Right cardiac atrium (tissue), 5 donors: ENCODE measurements at regions not wholly inside any gene's neighbourhood (a gene's known extent, or its start where the extent isn't known, plus 50 kb on each side); places are given as distances from the start of the nearest gene placed in this dataset.
A peak's percentile ranks its signal among the peaks of the same experiment; 100 is the strongest.

Source experiments
- ATAC-seq, 2 donors: fragments of 200-7000 bp; cut with Tn5 transposase; one replicate each; pipeline versions ENCODE4 v1.8.0 to v1.9.1; 2020; ENCODE audit warnings: moderate library complexity in 2 of 2, mild to moderate bottlenecking in 1 of 2
- DNase-seq, 3 donors: peaks; one replicate each; pipeline ENCODE4 v3.0.0-alpha.2; 2020
- H3K27ac ChIP-seq: one replicate; pipeline ENCODE4 v1.5.1; 2013; ENCODE audit warnings: mild to moderate bottlenecking, low read length, control low read depth, moderate library complexity
- H3K27me3 ChIP-seq: one replicate; pipeline ENCODE4 v1.6.1; 2013; ENCODE audit not compliant: control insufficient read depth, insufficient read depth
- H3K4me1 ChIP-seq: one replicate; pipeline ENCODE4 v1.6.1; 2013; ENCODE audit warnings: low read length; ENCODE audit not compliant: control insufficient read depth, insufficient read depth
- H3K4me3 ChIP-seq: one replicate; pipeline ENCODE4 v1.5.1; 2013; ENCODE audit warnings: low read length, control low read depth
- H3K9me3 ChIP-seq: one replicate; pipeline ENCODE4 v1.6.1; 2013; ENCODE audit warnings: low read length; ENCODE audit not compliant: control insufficient read depth
- WGBS: extraction: QIAGEN DNeasy Blood & Tissue Kit; methylation state at CpG from one replicate; pipeline ENCODE4 v1.1.7; 2013; 5-methylcytosine and 5-hydroxymethylcytosine counted together
- intact Hi-C, 4 donors: fragments of 100-400 bp; cut with DNase I; formaldehyde crosslinking; loops; one replicate each; pipeline versions ENCODE4 v1.11.0 to v1.14.0; 2022 to 2023
- donor health status: healthy with polysubstance abuse.
- donor health status: DM: no; HTN: yes; CAD: no.
- donor health status: DM: no; HTN: no; CAD: no.
- donor health status: DM: no; HTN: yes; CAD: no; lungs with severe emphysema.
- donor health status: DM: yes; HTN: yes; CAD: no.

DNA sequence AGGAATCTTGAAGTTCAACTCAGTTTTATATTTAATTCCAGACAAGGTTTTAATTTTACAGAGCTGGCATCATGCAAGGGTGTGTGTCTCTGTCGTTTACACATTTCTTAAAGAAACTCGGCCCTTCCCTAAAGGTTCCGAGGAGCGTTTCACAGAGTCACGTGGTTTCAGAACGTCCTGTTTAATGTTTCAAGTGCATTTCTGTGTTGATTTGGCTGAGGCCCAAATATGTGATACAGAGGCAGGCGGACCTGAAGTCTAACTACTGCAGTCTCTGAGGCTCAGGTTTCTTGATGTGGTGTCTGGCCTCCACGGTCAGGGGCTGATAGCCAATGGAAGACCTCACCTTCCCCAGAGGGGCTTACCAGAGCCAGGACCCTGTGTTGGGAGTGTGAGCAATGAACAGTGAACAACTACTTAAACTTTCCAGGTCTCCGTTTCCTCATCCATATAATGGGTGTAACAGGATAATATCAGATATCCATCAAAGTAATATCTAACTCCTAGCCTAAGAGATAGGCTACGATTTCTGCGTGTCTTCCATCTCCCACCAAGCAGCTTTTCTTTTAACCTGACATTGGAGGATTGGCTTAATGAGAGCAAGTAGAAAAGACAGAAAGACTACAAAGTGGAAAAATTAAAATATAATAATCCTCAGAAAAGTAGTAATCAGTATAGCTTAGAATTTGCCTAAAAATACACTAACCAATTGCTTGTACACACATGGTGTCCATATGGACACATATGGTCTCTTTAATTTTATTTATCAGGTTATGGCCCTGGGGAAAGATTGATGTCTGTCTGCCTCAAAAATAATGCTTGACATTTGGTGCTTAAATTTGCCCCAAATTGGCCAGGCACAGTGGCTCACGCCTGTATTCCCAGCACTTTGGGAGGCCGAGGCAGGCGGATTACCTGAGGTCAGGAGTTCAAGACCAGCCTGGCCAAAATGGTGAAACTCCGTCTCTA is 50.0 kb upstream of the TRIM2 start:
- H3K4me3 ChIP-seq = peak overlapping the region; percentile 54
- no peaks in the 10 kb centered on the region for H3K9me3 ChIP-seq
- H3K27ac ChIP-seq = no peak overlapping the region
- no peak for ATAC-seq
- DNase-seq = no peak
- intact Hi-C loops = loop anchor here in 1 of 4 donors (5.0 kb wide), 1 partner anchor 428 kb away; no protein-coding TSS in a partner anchor
- H3K4me1 ChIP-seq = peaks cover 3% of the 10 kb centered on the region
- peaks cover 3% of the 10 kb centered on the region for H3K27me3 ChIP-seq
- WGBS = 45% methylated on average over 15 of the region's 15 CpGs
